ENCODE measurements at regions not wholly inside any gene's neighbourhood (a gene's known extent, or its start where the extent isn't known, plus 50 kb on each side); places are given as distances from the start of the nearest gene placed in this dataset.

DNA sequence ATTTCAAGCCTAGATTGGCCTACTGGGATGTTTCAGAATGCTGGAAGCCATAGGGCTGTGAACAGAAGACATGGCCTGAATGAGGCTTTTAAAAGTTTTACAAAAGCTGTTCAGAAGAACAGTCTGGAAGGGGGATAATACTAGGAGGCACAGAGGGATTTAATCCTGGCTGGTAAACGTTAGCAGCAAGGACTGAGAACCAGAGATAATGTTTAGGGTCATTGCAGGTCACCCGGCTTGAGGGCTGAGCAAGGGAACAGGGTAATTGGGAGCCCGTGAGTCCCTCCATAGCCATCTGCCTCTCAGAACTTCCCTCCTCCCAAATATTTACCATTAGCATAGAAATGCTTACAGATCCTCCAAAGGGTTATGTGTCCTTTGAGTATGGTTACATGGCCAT is 765.4 kb downstream of the TMEM182 start:
- no peak for DNase-seq

DNA sequence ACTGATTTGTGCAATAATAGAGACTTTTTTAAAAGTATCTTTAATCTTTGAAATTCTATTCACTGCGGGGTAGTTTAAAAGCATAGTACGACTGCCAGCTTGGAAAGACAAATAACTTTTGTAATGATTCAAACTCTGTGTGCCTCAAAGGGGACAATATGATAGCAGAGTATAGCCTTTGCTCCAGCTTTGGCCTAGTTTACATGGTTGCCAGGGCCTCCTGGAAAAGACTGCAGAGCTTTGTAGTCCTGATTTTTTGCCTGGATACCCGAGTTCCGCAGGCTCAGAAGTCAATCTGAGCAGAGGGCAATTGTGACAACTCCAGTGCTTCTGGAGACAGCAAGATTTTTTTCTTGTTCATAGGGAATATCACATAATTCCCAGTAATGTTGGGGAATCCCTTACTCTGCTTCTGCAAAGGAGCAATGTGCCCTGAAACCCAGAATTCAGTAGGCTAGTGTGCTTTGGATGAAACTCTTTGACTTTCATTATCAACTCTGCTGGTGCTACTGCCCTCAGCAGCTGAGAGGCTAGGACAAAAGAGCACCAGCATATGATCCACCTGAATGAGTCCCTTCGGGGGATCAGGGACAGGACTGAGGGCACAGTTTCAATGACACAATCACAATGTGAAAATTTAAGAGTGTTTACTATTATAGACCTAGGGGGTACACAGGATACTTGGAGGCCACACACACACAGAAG is 768.1 kb downstream of the TMEM182 start:
- DNase-seq: no peak

DNA sequence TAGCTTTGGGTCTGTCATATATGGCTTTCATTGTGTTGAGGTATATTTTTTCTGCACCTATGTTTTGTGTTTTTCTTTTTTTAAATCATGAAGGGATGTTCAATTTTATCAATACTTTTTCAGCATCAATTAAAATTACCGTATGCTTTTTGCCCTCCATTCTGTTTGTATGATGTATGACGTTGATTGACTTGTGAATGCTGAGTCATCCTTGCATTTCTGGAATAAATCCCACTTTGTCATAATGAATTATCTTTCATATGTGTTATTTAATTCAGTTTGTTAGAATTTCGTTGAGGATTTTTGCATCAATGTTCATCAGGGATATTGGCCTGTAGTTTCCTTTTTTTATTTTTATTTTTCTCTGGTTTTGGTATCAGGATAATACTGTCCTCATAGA is 790.9 kb downstream of the TMEM182 start:
- DNase-seq: no peak

DNA sequence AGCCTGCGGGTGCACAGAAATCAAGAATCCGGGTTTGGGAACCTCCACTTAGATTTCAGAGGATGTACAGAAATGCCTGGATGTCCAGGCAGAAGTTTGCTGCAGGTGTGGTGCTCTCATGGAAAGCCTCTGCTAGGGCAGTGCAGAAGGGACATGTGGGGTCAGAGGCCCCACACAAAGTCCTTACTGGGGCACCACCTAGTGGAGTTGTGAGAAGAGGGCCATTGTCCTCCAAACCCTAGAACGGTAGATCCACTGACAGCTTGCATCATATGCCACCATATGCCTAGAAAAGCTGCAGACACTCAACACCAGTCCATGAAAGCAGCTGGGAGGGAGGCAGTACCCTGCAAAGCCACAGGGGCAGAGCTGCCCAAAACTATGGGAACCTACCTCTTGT is 833.0 kb downstream of the TMEM182 start:
- DNase-seq: no peak

DNA sequence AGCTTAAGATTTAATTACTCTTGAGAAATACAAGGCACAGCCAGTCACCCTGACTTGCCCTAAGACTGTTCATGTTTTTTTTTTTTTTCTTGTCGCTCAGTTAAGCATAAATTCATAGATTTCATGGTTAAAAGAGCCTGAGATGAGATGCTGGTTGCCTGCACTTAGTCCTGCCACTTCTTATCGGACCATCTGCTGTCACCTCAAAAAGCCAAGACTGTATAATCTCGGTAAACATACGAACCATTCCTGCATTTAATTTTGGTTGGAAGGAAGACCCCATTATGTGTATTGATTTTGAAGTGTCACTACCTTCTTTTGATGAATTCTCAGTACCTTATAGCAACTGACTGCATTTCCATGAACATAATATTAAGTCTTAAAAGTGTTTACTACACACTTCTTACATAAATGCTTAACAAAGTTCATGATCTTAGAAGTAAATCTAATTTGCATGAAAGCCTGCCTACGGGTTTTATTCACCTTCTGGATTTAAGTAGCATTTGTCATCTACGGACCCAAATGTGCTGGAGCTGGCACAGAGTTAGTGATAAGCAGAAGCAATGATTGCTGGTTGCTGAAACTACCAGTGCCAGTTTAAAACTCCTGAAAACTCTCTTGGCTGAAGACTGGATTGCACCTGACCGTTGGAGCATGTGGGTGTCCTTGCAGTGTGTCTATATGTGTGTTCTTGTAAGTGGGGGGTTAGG is 843.4 kb downstream of the TMEM182 start:
- no peak for DNase-seq

DNA sequence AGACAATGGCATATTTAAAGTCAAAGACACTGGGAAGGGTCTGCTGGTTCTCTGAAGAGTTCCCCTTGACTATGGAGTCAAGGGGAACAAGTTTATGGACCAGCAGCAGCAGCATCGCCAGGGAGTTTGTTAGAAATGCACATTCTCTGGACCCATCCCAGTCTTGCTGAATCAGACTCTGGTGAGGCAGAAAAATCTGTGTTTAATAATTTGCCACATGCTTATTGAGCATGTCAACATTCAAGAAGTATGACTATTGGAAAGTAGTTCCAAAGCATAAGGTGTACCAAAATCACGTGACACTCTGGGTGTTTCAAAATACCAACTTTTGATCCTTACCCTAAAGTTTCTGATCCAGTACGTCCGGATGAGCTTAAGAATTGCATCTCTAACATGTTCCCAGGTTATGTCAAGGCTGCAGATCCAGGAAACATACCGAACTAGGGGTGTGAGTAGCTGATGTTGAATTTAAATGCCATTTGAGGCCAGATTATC is 853.8 kb downstream of the TMEM182 start:
- no peak for DNase-seq

DNA sequence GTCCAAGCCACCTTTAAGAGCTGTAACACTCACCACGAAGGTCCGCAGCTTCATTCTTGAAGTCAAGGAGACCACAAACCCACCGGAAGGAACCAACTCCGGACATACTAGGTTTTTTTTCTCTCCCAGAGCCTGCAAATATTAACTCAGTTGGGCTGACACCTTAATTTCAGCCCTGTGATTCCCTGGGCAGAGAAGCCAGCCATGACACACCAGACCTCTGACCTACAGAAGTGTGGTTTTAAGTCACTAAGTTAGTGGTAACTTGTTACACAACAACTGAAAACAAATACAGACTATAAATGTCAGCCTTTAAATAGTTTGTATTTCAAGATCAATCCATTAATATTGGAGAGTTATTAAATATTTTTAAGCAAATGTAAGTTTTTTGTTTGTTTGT is 855.1 kb downstream of the TMEM182 start:
- DNase-seq: no peak

DNA sequence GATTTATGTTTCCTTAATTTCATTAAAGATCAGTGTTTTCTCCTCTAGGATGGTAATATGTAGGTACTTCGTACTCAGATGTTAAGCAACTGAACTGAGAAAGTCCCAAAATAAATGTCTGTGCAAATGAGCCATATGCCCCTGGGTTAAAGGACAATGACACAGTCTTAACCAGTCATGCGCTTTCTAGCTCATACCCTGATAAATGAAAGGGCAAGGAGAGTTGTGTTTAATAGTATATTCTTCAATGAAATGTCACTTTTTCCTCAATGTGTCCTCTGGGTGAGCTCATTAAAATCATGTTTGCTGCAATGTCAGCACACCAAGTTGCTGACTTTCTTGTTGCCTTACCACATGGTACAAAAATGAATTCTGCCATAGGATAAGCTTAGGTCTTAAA is 856.3 kb downstream of the TMEM182 start:
- DNase-seq: no peak

DNA sequence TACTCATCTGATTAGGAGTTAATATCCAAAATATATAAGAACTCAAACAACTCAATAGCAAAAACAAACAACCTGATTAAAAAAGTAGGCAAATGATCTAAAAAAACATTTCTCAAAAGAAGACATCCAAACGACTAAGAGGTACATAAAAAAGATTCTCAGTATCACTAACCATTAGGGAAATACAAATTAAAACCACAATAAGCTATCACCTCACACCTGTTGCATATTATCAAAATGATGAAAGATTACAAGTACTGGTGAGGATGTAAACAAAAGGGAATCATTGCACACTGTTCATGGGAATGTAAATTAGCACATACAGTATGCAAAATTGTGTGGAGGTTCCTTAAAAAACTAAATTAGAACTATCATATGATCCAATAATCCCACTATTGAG is 865.5 kb downstream of the TMEM182 start:
- DNase-seq: no peak

DNA sequence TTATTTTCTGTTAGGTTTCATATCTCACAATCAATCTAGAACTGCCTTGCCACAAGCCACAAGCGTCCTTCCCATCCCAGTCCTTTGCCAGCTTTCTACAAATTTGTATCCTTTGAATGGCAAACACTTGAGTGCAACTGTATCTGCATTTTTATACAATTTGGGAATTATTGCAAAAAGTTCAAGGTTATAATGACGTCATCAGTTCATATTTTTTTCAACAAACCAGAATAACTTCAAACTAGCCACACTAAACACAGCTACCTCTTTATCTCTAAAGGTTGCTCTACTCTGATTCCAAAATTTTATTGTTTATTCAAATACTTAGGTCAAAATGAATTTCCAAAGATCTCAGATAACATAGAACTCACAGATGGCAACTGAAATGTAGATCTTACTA is 877.1 kb downstream of the TMEM182 start:
- DNase-seq: no peak

DNA sequence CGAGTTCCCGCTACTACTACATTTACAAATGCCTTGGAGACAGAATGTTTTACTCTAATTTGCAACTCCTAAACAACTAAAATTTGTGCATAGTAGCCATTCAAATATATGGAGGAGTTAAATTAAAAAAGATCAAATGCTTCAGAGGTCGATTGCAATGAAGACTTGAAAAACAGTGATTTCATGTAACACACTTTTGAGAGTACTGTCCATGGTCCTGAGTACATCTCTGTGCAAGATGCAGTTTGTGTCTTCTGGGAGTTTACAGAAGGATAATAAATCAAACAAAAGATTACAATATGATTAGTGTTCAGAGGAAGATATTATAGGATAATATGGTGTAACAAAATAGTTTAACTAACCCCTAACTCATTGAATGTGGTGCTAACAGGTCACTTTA is 894.7 kb downstream of the TMEM182 start:
- no peak for DNase-seq

DNA sequence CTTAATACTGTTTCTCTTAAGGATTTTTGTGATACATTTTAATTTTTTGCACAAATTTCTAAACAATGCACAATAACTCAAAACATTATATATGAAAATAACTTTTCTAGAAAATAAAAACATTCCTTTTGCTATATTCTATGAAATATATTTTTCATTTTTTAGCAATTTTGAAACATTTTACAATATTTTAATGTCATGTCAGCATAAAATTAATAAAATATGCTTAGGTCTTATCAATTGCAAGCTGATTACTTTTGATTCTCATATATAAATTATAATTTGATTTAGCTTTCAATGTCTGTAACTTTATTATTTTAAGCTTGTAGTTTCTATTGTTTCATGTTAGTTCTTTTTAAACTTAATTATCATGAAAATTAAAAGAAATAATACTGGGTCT is 898.7 kb downstream of the TMEM182 start:
- DNase-seq: no peak

DNA sequence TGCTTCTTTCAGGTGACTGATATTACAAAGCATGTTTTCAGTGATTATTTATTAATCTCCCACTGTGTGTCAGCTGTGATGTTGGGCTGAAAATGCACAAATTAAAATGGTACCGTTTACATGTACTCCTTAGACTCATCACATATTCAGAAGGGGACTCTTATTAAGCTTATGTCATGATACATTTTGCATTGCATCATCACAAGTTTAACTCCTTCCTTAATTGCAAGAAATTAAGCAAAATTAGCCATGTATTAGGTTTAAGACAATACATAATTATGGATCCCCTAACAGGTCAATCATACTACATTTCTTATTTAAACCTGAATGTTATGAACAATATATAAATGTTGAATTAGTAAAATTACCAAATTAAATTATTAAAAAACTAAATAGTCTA is 899.1 kb downstream of the TMEM182 start:
- no peak for DNase-seq

DNA sequence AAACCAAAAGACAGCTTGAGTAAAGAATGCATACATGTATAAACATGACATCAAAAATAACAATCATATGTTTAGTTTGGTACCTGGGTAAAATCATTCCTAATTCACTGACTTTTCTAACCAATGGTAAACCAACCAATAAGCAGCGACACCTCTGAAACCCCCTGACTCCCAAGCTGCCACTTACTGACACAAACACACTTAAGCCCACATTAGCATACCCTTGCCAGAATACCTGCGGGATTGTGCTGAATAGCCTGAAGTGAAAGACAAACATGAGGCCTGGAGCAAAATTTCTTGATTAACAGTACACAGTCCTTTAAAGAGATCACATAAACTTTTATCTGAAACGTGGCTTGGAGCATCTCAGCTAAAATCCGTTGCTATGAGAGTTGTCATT is 902.9 kb downstream of the TMEM182 start:
- no peak for DNase-seq

DNA sequence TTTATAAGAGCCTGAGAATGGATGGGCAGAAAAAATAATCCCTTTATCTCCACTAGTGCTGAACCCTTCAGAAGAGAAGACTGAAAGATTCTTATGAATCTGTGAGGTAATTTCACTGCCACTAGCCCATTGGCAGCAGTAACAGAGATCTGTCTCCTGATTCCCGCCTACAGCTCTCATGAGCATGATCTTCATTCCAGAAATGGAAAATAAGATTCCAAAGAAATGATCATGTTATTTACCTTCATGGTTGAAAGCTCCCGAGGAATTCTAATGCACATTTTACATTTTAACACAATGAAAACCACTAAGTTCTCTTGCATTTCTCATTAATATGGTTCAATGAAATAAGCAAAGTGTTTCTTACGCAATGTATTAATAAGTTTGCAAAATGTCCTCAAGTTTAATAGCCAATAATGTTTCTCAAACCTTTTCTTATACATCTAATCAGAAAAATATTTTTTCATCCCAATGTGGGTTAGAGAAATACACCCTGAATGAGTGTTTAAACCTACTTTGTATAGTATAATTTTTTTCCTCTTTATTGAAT is 905.6 kb downstream of the TMEM182 start:
- DNase-seq: no peak

DNA sequence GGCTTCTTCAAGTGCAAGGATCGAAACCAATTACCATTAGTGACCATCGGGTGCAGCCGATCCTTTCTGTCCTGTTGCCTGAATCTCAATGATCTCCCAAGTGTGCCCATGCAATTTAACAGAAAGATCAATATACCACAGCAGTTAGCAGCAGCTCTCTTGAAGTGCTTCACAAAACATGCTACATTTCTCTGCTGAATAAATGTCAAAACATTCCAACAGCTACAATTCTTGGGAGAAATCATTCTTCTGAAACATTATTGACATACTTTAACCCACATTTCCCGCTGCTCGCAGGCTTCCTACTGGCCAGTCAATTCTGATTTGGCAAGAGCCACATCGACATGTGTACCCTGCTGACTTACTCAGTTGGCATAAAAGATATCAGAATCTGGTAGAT is 907.7 kb downstream of the TMEM182 start:
- DNase-seq: no peak

Data from RPMI8226 (cell line).